ENCODE measurements at regions not wholly inside any gene's neighbourhood (a gene's known extent, or its start where the extent isn't known, plus 50 kb on each side); places are given as distances from the start of the nearest gene placed in this dataset.

DNA sequence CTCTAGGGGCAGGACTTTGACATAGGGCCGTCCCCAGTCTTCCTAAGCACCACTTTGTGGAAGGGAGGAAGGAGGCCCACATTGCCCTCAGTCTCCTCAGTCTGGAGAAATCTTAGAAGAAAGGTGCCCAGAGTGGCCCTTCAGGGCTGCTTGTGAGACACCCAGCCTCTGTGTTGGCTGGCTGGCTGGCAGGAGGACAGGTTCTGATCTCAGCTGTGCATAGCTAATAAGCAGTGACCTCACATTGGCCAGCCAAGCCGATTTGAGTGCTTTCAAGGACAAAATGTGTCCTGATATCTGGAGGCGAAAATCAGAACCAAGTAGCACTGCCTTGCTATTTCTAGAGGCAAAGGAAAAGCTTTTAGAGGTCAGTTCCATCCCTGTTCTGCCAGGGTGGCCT lies 211.5 kb downstream of the BCOR start:
- DNase-seq: no peak
- 90% methylated on average over 3 of the region's 3 CpGs; no CpG with 5 or more reads in 1 of the 2 donors for WGBS, 2 donors (ENCODE audit: low coverage in 1 of 2)
- no peaks in the 10 kb centered on the region for H3K27me3 ChIP-seq

DNA sequence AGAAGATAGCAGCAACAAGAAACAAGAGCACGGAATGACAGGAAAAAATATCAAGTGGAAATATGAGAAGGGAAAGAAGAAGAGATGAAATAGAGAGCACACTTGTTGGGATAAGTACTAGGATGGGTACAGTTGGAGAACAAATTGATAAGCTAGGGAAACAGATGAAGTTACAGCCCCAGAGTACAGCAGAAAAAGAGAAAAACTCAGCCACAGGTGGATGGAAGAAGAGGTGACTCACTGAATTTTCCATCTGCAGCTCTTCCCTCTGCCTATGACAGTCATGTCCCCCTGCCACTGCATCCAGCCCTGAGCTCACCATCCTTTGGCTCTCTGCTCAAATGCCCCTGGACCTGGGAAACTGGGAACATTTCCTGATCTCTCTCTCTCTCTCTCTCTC lies 209.0 kb downstream of the BCOR start:
- in situ Hi-C loops (cut with MboI; ENCODE audit: low pct_ligation_motif_present in 1 of 4, low pct_unique_long_range_greater_than_20kb in 1 of 4, low sequenced_read_pairs in 3 of 4) (no loop called here), intact Hi-C loops (cut with DNase I; ENCODE audit: low total_unique reads) (no loop called here)

More for the DNA sequence above, 211.5 kb downstream of the BCOR start:
- Histone ChIP-seq H3K4me3 (no peak overlapping the region), H3K4me1 (no peaks in the 10 kb centered on the region), H3K27ac (no peak overlapping the region), H3K9me3 (no peaks in the 10 kb centered on the region), H3K36me3 (no peaks in the 10 kb centered on the region)
- TF ChIP-seq POLR2A (IDR thresholded peaks at IDR 0.05) (no peak), EP300 (IDR thresholded peaks at IDR 0.05; ENCODE audit: low read depth) (no peak), POLR2AphosphoS5 (IDR thresholded peaks at IDR 0.05) (no peak)
- TF ChIP-seq, protein P1, sequence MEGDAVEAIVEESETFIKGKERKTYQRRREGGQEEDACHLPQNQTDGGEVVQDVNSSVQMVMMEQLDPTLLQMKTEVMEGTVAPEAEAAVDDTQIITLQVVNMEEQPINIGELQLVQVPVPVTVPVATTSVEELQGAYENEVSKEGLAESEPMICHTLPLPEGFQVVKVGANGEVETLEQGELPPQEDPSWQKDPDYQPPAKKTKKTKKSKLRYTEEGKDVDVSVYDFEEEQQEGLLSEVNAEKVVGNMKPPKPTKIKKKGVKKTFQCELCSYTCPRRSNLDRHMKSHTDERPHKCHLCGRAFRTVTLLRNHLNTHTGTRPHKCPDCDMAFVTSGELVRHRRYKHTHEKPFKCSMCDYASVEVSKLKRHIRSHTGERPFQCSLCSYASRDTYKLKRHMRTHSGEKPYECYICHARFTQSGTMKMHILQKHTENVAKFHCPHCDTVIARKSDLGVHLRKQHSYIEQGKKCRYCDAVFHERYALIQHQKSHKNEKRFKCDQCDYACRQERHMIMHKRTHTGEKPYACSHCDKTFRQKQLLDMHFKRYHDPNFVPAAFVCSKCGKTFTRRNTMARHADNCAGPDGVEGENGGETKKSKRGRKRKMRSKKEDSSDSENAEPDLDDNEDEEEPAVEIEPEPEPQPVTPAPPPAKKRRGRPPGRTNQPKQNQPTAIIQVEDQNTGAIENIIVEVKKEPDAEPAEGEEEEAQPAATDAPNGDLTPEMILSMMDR (IDR thresholded peaks at IDR 0.05): no peak
- intact Hi-C loops (cut with DNase I; ENCODE audit: low total_unique reads): no loop called here
- in situ Hi-C loops (cut with MboI; ENCODE audit: low pct_ligation_motif_present in 1 of 4, low pct_unique_long_range_greater_than_20kb in 1 of 4, low sequenced_read_pairs in 3 of 4): no loop called here

DNA sequence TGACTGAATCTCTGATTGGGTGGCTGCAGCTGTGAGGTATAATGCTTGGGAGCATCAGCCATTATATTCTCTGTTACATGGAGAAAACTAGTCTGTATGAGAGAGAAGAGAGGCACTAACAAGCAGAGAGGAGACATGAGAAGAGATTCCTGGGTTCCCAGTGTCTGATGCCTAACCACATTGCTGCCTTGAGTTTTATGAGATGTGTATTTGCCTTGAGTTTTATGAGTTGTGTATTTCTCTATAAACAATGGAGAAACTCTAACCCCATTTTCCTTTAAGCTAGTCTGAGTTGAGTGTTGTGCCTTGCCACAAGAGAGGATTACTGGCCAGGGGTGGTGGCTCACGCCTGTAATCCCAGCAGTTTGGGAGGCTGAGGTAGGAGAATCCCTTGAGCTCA lies 208.1 kb downstream of the BCOR start:
- Histone ChIP-seq H3K4me3 (no peak overlapping the region), H3K27ac (no peak overlapping the region), H3K4me1 (peaks cover 0 to 4% (median under 1%) of the 10 kb centered on the region in 4 donors), H3K27me3 (no peaks in the 10 kb centered on the region), H3K36me3 (no peaks in the 10 kb centered on the region), H3K9me3 (no peaks in the 10 kb centered on the region)
- TF ChIP-seq, protein P1 (IDR thresholded peaks at IDR 0.05): no peak
- TF ChIP-seq EP300 (IDR thresholded peaks at IDR 0.05; ENCODE audit: low read depth) (no peak), POLR2A (IDR thresholded peaks at IDR 0.05) (no peak), POLR2AphosphoS5 (IDR thresholded peaks at IDR 0.05) (no peak)
- DNase-seq: no peak
- in situ Hi-C loops (cut with MboI; ENCODE audit: low pct_ligation_motif_present in 1 of 4, low pct_unique_long_range_greater_than_20kb in 1 of 4, low sequenced_read_pairs in 3 of 4): no loop called here
- WGBS, 2 donors (ENCODE audit: low coverage in 1 of 2): 43% methylated on average over 1 of the region's 1 CpG; no CpG with 5 or more reads in 1 of the 2 donors
- intact Hi-C loops (cut with DNase I; ENCODE audit: low total_unique reads): no loop called here

More for the DNA sequence above, 209.0 kb downstream of the BCOR start:
- Histone ChIP-seq H3K9me3 (no peaks in the 10 kb centered on the region), H3K4me3 (no peak overlapping the region), H3K36me3 (no peaks in the 10 kb centered on the region), H3K27ac (no peak overlapping the region), H3K4me1 (no peaks in the 10 kb centered on the region), H3K27me3 (no peaks in the 10 kb centered on the region)
- no peak for DNase-seq
- WGBS, 2 donors (ENCODE audit: low coverage in 1 of 2): 92% methylated on average over 1 of the region's 1 CpG; no CpG with 5 or more reads in 1 of the 2 donors
- no peak for TF ChIP-seq POLR2A (IDR thresholded peaks at IDR 0.05)
- TF ChIP-seq POLR2AphosphoS5 (IDR thresholded peaks at IDR 0.05): no peak
- TF ChIP-seq, protein P1 (IDR thresholded peaks at IDR 0.05): no peak
- TF ChIP-seq EP300 (IDR thresholded peaks at IDR 0.05; ENCODE audit: low read depth): no peak

DNA sequence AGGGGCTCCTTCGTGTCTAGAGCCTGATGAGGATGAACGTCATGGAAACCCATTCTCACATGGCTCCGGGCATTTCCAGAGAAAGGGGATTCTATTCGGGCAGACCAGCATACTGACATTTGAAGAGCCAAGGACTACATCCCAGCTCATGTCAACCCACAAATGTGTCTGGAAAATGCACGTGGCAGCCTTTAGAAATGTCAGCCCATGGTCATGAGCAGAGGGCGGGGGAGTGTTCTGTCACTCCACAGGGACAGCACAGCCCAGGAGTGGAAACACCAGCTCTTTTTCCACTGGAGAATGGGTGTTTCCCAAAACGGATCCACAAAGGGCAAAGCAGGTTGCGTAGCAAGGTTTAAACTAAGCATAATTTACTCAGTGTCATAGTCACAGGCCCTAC lies 207.0 kb downstream of the BCOR start:
- no peak overlapping the region for H3K27ac ChIP-seq
- TF ChIP-seq EP300 (IDR thresholded peaks at IDR 0.05; ENCODE audit: low read depth) (no peak), POLR2A (IDR thresholded peaks at IDR 0.05) (no peak), POLR2AphosphoS5 (IDR thresholded peaks at IDR 0.05) (no peak)
- TF ChIP-seq, protein P1 (IDR thresholded peaks at IDR 0.05): no peak
- in situ Hi-C loops (cut with MboI; ENCODE audit: low pct_ligation_motif_present in 1 of 4, low pct_unique_long_range_greater_than_20kb in 1 of 4, low sequenced_read_pairs in 3 of 4): no loop called here
- intact Hi-C loops (cut with DNase I; ENCODE audit: low total_unique reads): no loop called here
- H3K27me3 ChIP-seq: no peaks in the 10 kb centered on the region
- no peaks in the 10 kb centered on the region for H3K9me3 ChIP-seq
- 74% methylated on average over 8 of the region's 8 CpGs; no CpG with 5 or more reads in 1 of the 2 donors for WGBS, 2 donors (ENCODE audit: low coverage in 1 of 2)
- H3K36me3 ChIP-seq: no peaks in the 10 kb centered on the region
- no peak overlapping the region for H3K4me3 ChIP-seq
- DNase-seq: no peak
- peaks cover 0 to 15% (median 6%) of the 10 kb centered on the region in 4 donors for H3K4me1 ChIP-seq

Measured in transverse colon (tissue), 4 donors.